ENCODE measurements at regions not wholly inside any gene's neighbourhood (a gene's known extent, or its start where the extent isn't known, plus 50 kb on each side); places are given as distances from the start of the nearest gene placed in this dataset.

GRCh38 chrX:96432647-96433046 lies 252.0 kb upstream of the DIAPH2 start:
- Histone ChIP-seq H3K4me3 (ENCODE audit: low read depth in 1 of 2, low read length in 2 of 2) (no peak overlapping the region), H3K79me2 (ENCODE audit: insufficient read depth, low read length) (no peaks in the 10 kb centered on the region), H2AFZ (ENCODE audit: low read depth, low read length) (no peak overlapping the region), H3K27me3 (ENCODE audit: insufficient read depth, low read length, poor library complexity) (no peaks in the 10 kb centered on the region), H3K4me2 (ENCODE audit: insufficient read depth, low read length) (no peak overlapping the region), H3K27ac (ENCODE audit: low read length) (no peak overlapping the region), H3K9ac (ENCODE audit: low read depth, low read length) (no peak overlapping the region), H3K36me3 (ENCODE audit: insufficient read depth, low read length) (no peaks in the 10 kb centered on the region), H3K4me1 (ENCODE audit: insufficient read depth, low read length) (no peaks in the 10 kb centered on the region), H4K20me1 (ENCODE audit: insufficient read depth, low read length) (no peaks in the 10 kb centered on the region), H3K9me3 (ENCODE audit: insufficient read depth, low read length, severe bottlenecking) (no peaks in the 10 kb centered on the region)
- DNase-seq (no peak), ATAC-seq (ENCODE audit: insufficient read depth, low read depth) (no peak)
- TF ChIP-seq CTCF (IDR thresholded peaks at IDR 0.05; ENCODE audit: borderline replicate concordance, extremely low read depth, low read length, poor library complexity, severe bottlenecking): no peak
- TF ChIP-seq EZH2 (IDR thresholded peaks at IDR 0.05; ENCODE audit: borderline replicate concordance, low read depth, low read length, severe bottlenecking): no peak

- DNase-seq: no peak
- no peak for ATAC-seq (ENCODE audit: insufficient read depth, low read depth)
- no peak overlapping the region for H2AFZ ChIP-seq (ENCODE audit: low read depth, low read length)
Observed at GRCh38 chrX:96433409-96434077, 251.1 kb upstream of the DIAPH2 start.

GRCh38 chrX:96435378-96436035 lies 249.1 kb upstream of the DIAPH2 start:
- Histone ChIP-seq H3K4me2 (ENCODE audit: insufficient read depth, low read length) (no peak overlapping the region), H3K4me3 (ENCODE audit: low read depth in 1 of 2, low read length in 2 of 2) (no peak overlapping the region), H4K20me1 (ENCODE audit: insufficient read depth, low read length) (no peaks in the 10 kb centered on the region), H3K27me3 (ENCODE audit: insufficient read depth, low read length, poor library complexity) (no peaks in the 10 kb centered on the region), H3K9me3 (ENCODE audit: insufficient read depth, low read length, severe bottlenecking) (no peaks in the 10 kb centered on the region), H3K27ac (ENCODE audit: low read length) (no peak overlapping the region), H3K36me3 (ENCODE audit: insufficient read depth, low read length) (no peaks in the 10 kb centered on the region), H3K9ac (ENCODE audit: low read depth, low read length) (no peak overlapping the region), H3K4me1 (ENCODE audit: insufficient read depth, low read length) (no peaks in the 10 kb centered on the region), H3K79me2 (ENCODE audit: insufficient read depth, low read length) (no peaks in the 10 kb centered on the region), H2AFZ (ENCODE audit: low read depth, low read length) (no peak overlapping the region)
- TF ChIP-seq CTCF (IDR thresholded peaks at IDR 0.05; ENCODE audit: borderline replicate concordance, extremely low read depth, low read length, poor library complexity, severe bottlenecking): no peak
- no peak for TF ChIP-seq EZH2 (IDR thresholded peaks at IDR 0.05; ENCODE audit: borderline replicate concordance, low read depth, low read length, severe bottlenecking)
- DNase-seq: no peak
- no peak for ATAC-seq (ENCODE audit: insufficient read depth, low read depth)

More at GRCh38 chrX:96433409-96434077, 251.1 kb upstream of the DIAPH2 start:
- Histone ChIP-seq H3K9me3 (ENCODE audit: insufficient read depth, low read length, severe bottlenecking) (no peaks in the 10 kb centered on the region), H4K20me1 (ENCODE audit: insufficient read depth, low read length) (no peaks in the 10 kb centered on the region), H3K4me3 (ENCODE audit: low read depth in 1 of 2, low read length in 2 of 2) (no peak overlapping the region), H3K27me3 (ENCODE audit: insufficient read depth, low read length, poor library complexity) (no peaks in the 10 kb centered on the region), H3K4me2 (ENCODE audit: insufficient read depth, low read length) (no peak overlapping the region), H3K4me1 (ENCODE audit: insufficient read depth, low read length) (no peaks in the 10 kb centered on the region), H3K9ac (ENCODE audit: low read depth, low read length) (no peak overlapping the region), H3K36me3 (ENCODE audit: insufficient read depth, low read length) (no peaks in the 10 kb centered on the region), H3K27ac (ENCODE audit: low read length) (no peak overlapping the region), H3K79me2 (ENCODE audit: insufficient read depth, low read length) (no peaks in the 10 kb centered on the region)
- TF ChIP-seq EZH2 (IDR thresholded peaks at IDR 0.05; ENCODE audit: borderline replicate concordance, low read depth, low read length, severe bottlenecking) (no peak), CTCF (IDR thresholded peaks at IDR 0.05; ENCODE audit: borderline replicate concordance, extremely low read depth, low read length, poor library complexity, severe bottlenecking) (no peak)
